Skeletal muscle satellite cell (primary cell): ENCODE measurements at regions not wholly inside any gene's neighbourhood (a gene's known extent, or its start where the extent isn't known, plus 50 kb on each side); places are given as distances from the start of the nearest gene placed in this dataset.
"Not testable (repeated sequence)": the region's sequence is repeated elsewhere in the genome, so short reads cannot be mapped to it uniquely, and the experiment has no call there.

Source experiments
- H3K27me3 ChIP-seq: 2 replicates; pipeline ENCODE4 v1.7.0; 2013; ENCODE audit warnings: low read length; ENCODE audit not compliant: control insufficient read depth, insufficient read depth
- H3K36me3 ChIP-seq: 2 replicates; pipeline ENCODE4 v1.7.0; 2013; ENCODE audit warnings: mild to moderate bottlenecking, control low read depth, low read length; ENCODE audit not compliant: insufficient read depth
- H3K4me1 ChIP-seq: 2 replicates; pipeline ENCODE4 v1.7.0; 2013; ENCODE audit warnings: low read length; ENCODE audit not compliant: control insufficient read depth, insufficient read depth
- H3K4me2 ChIP-seq: 2 replicates; pipeline ENCODE4 v1.7.0; 2013; ENCODE audit warnings: mild to moderate bottlenecking, low read length
- H3K4me3 ChIP-seq: 2 replicates; pipeline ENCODE4 v1.7.0; 2013; ENCODE audit warnings: low read length
- H3K9ac ChIP-seq: 2 replicates; pipeline ENCODE4 v1.7.0; 2013; ENCODE audit warnings: mild to moderate bottlenecking, low read depth, low read length, moderate library complexity
- H3K9me3 ChIP-seq: replicated peaks from 2 replicates; pipeline ENCODE4 v1.7.0; 2013; ENCODE audit warnings: mild to moderate bottlenecking, control low read depth, low read length

- Histone ChIP-seq H3K9me3 (no peaks in the 10 kb centered on the region), H3K9ac (no peak overlapping the region), H3K27me3 (no peaks in the 10 kb centered on the region), H3K4me2 (no peak overlapping the region), H3K4me3 (no peak overlapping the region), H3K36me3 (no peaks in the 10 kb centered on the region), H3K4me1 (no peaks in the 10 kb centered on the region)
Measured at GRCh38 chr3:161657786-161658185, 161.2 kb downstream of the OTOL1 start.

DNA sequence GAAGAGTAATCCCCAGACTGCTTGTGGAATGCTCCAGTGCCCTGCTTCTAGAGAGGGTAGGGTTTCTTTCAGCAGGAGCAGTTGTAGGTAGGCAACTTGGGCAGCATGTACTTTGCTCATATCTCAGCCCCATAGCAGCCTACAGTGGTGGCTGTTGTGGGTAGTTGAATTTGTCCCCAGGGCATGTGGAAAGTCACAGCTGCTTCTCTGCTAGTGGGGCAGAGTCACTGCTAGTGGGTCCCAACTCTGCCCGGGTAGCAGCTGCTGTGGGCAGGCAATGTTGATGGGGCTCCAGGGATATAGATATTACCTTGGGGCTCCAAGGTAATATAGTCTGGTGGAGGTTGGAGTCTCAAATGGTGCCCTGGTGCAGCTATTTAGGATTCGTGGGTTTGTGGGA, 174.5 kb downstream of the OTOL1 start:
- Histone ChIP-seq H3K27me3 (no peaks in the 10 kb centered on the region), H3K9me3 (no peaks in the 10 kb centered on the region), H3K9ac (no peak overlapping the region), H3K4me1 (no peaks in the 10 kb centered on the region), H3K4me2 (no peak overlapping the region), H3K4me3 (no peak overlapping the region), H3K36me3 (no peaks in the 10 kb centered on the region)

DNA sequence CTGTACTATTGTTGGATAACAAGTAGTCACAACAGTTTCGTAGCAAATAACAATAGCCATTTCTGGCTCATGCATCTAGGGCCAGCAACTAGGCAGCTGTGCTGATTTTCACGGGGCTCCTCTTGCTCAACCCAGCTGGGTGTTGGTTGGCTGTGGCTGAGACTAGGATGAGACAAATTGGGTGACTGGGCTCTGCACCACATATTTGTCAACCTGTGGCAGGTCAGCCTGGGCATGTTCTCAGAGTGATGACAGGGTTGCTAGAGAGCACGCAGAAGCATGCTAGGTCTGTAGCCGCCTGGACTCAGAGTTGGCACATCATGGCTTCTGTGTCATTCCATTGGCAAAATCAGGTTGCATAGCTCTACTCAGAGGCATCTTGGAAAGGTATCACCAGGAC, 175.9 kb downstream of the OTOL1 start:
- H3K9ac ChIP-seq, result no peak overlapping the region
- H3K9me3 ChIP-seq, result no peaks in the 10 kb centered on the region
- no peaks in the 10 kb centered on the region for H3K36me3 ChIP-seq
- no peak overlapping the region for H3K4me3 ChIP-seq
- no peaks in the 10 kb centered on the region for H3K4me1 ChIP-seq
- H3K27me3 ChIP-seq, result no peaks in the 10 kb centered on the region
- no peak overlapping the region for H3K4me2 ChIP-seq

- Histone ChIP-seq H3K27me3 (no peaks in the 10 kb centered on the region), H3K36me3 (no peaks in the 10 kb centered on the region), H3K9me3 (no peaks in the 10 kb centered on the region), H3K9ac (no peak overlapping the region), H3K4me2 (no peak overlapping the region), H3K4me1 (no peaks in the 10 kb centered on the region), H3K4me3 (no peak overlapping the region)
Measured at GRCh38 chr3:161673866-161674265, 177.3 kb downstream of the OTOL1 start.

GRCh38 chr3:161674402-161674801, 177.8 kb downstream of the OTOL1 start:
- H3K4me1 ChIP-seq, result no peaks in the 10 kb centered on the region
- no peaks in the 10 kb centered on the region for H3K9me3 ChIP-seq
- no peak overlapping the region for H3K9ac ChIP-seq
- no peaks in the 10 kb centered on the region for H3K27me3 ChIP-seq
- H3K4me2 ChIP-seq, result no peak overlapping the region
- no peak overlapping the region for H3K4me3 ChIP-seq
- no peaks in the 10 kb centered on the region for H3K36me3 ChIP-seq

- H3K4me2 ChIP-seq, result not testable (repeated sequence)
Measured at GRCh38 chr3:161681831-161682230, 185.2 kb downstream of the OTOL1 start.

DNA sequence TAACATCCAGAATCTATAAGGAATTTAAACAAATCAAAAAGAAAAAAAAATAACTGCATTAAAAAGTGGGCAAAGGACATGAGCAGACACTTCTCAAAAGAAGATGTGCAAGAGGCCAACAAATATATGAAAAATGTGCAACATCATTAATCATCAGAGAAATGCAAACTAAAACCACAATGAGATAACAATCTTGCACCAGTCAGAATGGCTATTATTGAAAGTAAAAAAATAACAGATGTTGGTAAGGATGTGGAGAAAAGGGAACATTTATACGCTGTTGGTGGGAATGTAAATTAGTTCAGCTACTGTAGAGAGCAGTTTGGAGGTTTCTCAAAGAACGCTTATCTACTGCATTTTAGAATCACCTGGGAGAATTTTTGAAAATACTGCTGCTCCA, 186.1 kb downstream of the OTOL1 start:
- no peak overlapping the region for H3K4me2 ChIP-seq
- no peaks in the 10 kb centered on the region for H3K9me3 ChIP-seq
- no peaks in the 10 kb centered on the region for H3K4me1 ChIP-seq
- no peaks in the 10 kb centered on the region for H3K27me3 ChIP-seq
- no peak overlapping the region for H3K4me3 ChIP-seq
- no peaks in the 10 kb centered on the region for H3K36me3 ChIP-seq
- H3K9ac ChIP-seq, result no peak overlapping the region

More at GRCh38 chr3:161681831-161682230, 185.2 kb downstream of the OTOL1 start:
- H3K4me3 ChIP-seq, H3K9me3 ChIP-seq, H3K9ac ChIP-seq, H3K4me1 ChIP-seq, H3K36me3 ChIP-seq, H3K27me3 ChIP-seq: not testable (repeated sequence)

DNA sequence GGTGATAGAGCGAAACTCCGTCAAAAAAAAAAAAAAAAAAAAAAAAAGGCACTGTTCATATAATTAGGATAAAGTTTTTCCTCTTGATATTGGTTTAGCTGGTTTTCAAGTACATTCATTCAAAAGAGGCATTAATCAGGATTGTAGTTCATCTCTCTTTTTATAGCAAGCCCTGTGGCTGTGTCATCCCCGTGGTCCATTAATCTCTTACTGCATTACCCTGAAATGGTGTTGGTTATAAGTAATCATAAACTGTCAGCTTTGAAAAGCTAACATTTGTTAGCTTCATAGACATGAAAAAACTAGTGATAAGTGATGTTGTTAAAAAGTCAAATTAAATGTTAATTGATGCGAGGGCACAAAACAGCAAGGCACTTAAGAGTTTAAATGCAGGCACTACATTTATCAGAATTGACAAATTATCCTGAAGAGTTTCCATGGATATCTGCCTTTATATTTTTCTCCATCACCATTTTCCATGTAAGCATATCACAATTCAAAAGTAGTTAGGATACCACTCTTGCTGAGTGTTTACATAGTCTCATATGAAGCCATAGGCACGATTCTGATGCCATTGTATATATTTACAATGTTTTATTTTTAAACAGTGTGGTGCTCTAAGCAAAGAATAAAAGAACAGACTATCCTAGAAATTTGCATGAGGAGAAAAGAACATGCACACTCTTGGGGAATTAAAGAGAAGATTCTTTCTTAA, 193.1 kb downstream of the OTOL1 start:
- no peaks in the 10 kb centered on the region for H3K27me3 ChIP-seq
- H3K4me2 ChIP-seq, result no peak overlapping the region
- H3K9me3 ChIP-seq, result no peaks in the 10 kb centered on the region
- no peaks in the 10 kb centered on the region for H3K36me3 ChIP-seq
- H3K4me3 ChIP-seq, result no peak overlapping the region
- no peaks in the 10 kb centered on the region for H3K4me1 ChIP-seq
- no peak overlapping the region for H3K9ac ChIP-seq

DNA sequence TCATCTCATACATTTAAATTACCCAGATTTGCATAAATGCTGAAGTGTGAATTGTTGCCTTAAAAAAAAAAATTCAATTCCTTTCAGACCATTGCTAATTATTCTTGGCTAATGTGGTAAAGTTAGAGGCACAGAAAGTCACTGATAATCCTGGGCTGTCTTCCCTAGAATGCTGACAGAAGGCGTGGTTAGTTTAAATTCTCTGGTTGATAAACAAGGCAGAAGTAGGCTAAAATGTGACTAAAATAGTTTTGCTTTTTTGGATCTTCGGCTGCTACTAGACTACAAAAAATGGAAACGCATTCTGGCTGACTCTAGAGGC, 193.7 kb downstream of the OTOL1 start:
- Histone ChIP-seq H3K4me2 (no peak overlapping the region), H3K4me1 (no peaks in the 10 kb centered on the region), H3K36me3 (no peaks in the 10 kb centered on the region), H3K4me3 (no peak overlapping the region), H3K9me3 (no peaks in the 10 kb centered on the region), H3K27me3 (no peaks in the 10 kb centered on the region), H3K9ac (no peak overlapping the region)

DNA sequence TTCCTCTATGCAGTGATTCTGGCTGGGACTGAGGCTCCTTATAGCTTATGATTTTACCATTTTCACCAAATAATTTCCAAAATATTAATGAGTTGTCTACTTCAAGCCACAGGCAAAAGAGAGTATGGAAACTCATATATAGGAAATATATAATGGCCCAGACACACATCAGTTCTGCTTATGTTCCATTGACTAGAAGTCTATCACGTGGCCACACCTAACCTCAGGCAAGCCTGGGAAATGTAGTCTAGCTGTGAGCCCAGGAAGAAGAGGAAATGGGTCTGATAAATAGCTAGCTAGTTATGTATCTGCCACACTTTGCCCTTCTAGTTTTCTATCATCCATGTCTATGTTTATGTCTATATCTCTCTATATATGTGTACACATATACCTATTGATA, 195.1 kb downstream of the OTOL1 start:
- Histone ChIP-seq H3K4me2 (no peak overlapping the region), H3K27me3 (no peaks in the 10 kb centered on the region), H3K4me3 (no peak overlapping the region), H3K9me3 (no peaks in the 10 kb centered on the region), H3K36me3 (no peaks in the 10 kb centered on the region), H3K9ac (no peak overlapping the region), H3K4me1 (no peaks in the 10 kb centered on the region)

GRCh38 chr3:161694682-161695564, 198.3 kb downstream of the OTOL1 start:
- H3K9me3 ChIP-seq, result no peaks in the 10 kb centered on the region
- H3K9ac ChIP-seq, result no peak overlapping the region
- no peak overlapping the region for H3K4me2 ChIP-seq
- no peak overlapping the region for H3K4me3 ChIP-seq
- H3K27me3 ChIP-seq, result no peaks in the 10 kb centered on the region
- H3K36me3 ChIP-seq, result no peaks in the 10 kb centered on the region
- H3K4me1 ChIP-seq, result no peaks in the 10 kb centered on the region

DNA sequence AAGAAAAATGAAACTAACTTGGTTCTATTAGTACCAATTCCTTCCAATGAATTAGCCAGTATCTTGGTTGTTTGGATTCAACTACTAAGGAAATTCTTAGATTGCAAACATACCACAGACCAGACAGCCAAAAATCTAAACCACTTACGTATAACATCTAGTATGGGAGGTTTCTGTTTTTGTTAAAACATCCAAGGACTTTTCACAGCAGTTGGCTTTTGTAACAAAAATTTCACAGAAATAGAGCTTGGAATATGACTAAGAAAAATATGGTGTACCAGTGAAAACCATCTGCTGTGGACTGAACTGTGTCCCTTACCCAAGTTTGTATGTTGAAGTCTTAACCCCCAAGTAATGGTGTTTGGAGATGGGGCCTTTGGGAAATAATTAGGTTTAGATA, 199.2 kb downstream of the OTOL1 start:
- H3K4me2 ChIP-seq, result no peak overlapping the region
- no peaks in the 10 kb centered on the region for H3K4me1 ChIP-seq
- H3K36me3 ChIP-seq, result no peaks in the 10 kb centered on the region
- no peaks in the 10 kb centered on the region for H3K27me3 ChIP-seq
- no peaks in the 10 kb centered on the region for H3K9me3 ChIP-seq
- H3K9ac ChIP-seq, result no peak overlapping the region
- no peak overlapping the region for H3K4me3 ChIP-seq
